Colonic mucosa (tissue), 4 donors: ENCODE measurements at regions not wholly inside any gene's neighbourhood (a gene's known extent, or its start where the extent isn't known, plus 50 kb on each side); places are given as distances from the start of the nearest gene placed in this dataset.

Source experiments
- DNase-seq: peaks from one replicate; pipeline ENCODE4 v3.0.0-alpha.2; 2020
- H3K27ac ChIP-seq: fragments of 200-600 bp; one replicate; pipeline ENCODE4 v1.8.0; 2021
- H3K27me3 ChIP-seq: fragments of 200-600 bp; one replicate; pipeline ENCODE4 v1.8.0; 2021
- H3K36me3 ChIP-seq: fragments of 200-600 bp; one replicate; pipeline ENCODE4 v1.8.0; 2021
- H3K4me1 ChIP-seq: fragments of 200-600 bp; one replicate; pipeline ENCODE4 v1.8.0; 2021; ENCODE audit warnings: mild to moderate bottlenecking
- H3K4me3 ChIP-seq: fragments of 200-600 bp; one replicate; pipeline ENCODE4 v1.8.0; 2021
- H3K9ac ChIP-seq, 2 donors: one replicate each; pipeline ENCODE4 v1.7.0; 2013; ENCODE audit warnings: control low read depth in 2 of 2, low read depth in 2 of 2, low read length in 2 of 2
- H3K9me3 ChIP-seq: fragments of 200-600 bp; one replicate; pipeline ENCODE4 v1.8.0; 2021
- CTCF ChIP-seq: fragments of 200-600 bp; IDR thresholded peaks from one replicate; pipeline ENCODE4 v1.8.0; 2022; ENCODE audit warnings: antibody characterized with exemption, mild to moderate bottlenecking
- intact Hi-C: fragments of 100-400 bp; cut with DNase I; formaldehyde crosslinking; loops from one replicate; pipeline ENCODE4 v1.14.1; 2022
- donor health status: healthy.
- donor health status: DM: no; HTN: no; CAD: no.
- donor health status: DM: no; HTN: no; CAD: no.

DNA sequence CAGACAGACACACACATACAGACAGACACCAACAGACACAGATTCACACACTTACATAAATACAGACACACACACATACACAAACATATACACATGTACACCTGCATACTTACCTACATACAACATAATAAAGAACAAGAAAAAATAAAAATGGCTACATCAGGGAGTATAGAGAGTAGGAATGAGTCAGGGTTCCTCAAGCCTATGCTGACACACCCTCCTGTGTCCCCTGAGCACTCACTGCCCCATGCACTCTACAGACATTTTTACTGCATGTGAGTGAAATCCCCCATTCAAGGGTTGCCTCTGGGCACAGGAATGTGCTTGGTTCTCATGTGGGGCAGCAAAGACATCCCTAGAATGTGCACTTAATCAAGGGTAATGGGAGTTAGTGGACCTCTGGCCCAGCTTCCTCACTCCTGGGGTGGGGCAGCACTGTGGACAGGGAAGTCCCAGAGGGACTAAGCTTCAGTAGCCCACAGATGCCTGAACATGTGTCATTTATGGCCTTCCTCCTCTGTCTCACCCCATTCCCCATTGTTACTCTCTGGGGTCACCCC is 185.9 kb upstream of the FOXA2 start:
- H3K9me3 ChIP-seq = no peaks in the 10 kb centered on the region
- intact Hi-C loops = no loop called here
- no peak overlapping the region for H3K4me3 ChIP-seq
- no peaks in the 10 kb centered on the region for H3K27me3 ChIP-seq
- DNase-seq = no peak
- peaks cover 4% of the 10 kb centered on the region for H3K4me1 ChIP-seq
- H3K9ac ChIP-seq = no peak overlapping the region
- no peak for TF ChIP-seq CTCF
- H3K27ac ChIP-seq = no peak overlapping the region
- H3K36me3 ChIP-seq = no peaks in the 10 kb centered on the region

GRCh38 chr20:22771706-22772105 is 187.3 kb upstream of the FOXA2 start:
- no peak for TF ChIP-seq CTCF
- Histone ChIP-seq H3K9ac (no peak overlapping the region), H3K4me3 (no peak overlapping the region), H3K27me3 (no peaks in the 10 kb centered on the region), H3K27ac (no peak overlapping the region), H3K36me3 (no peaks in the 10 kb centered on the region), H3K9me3 (no peaks in the 10 kb centered on the region), H3K4me1 (peaks cover 4% of the 10 kb centered on the region)
- intact Hi-C loops = no loop called here
- no peak for DNase-seq

- Histone ChIP-seq H3K27me3 (no peaks in the 10 kb centered on the region), H3K9me3 (no peaks in the 10 kb centered on the region), H3K4me1 (peaks cover 4% of the 10 kb centered on the region), H3K9ac (no peak overlapping the region), H3K27ac (no peak overlapping the region), H3K36me3 (no peaks in the 10 kb centered on the region), H3K4me3 (no peak overlapping the region)
- intact Hi-C loops = no loop called here
- DNase-seq = no peak
- TF ChIP-seq CTCF = no peak
Observed at GRCh38 chr20:22773344-22773743, 189.0 kb upstream of the FOXA2 start.

- Histone ChIP-seq H3K4me3 (no peak overlapping the region), H3K36me3 (no peaks in the 10 kb centered on the region), H3K4me1 (peaks cover 4% of the 10 kb centered on the region), H3K27ac (no peak overlapping the region), H3K9me3 (no peaks in the 10 kb centered on the region), H3K27me3 (no peaks in the 10 kb centered on the region), H3K9ac (no peak overlapping the region)
- intact Hi-C loops = no loop called here
- no peak for DNase-seq
- TF ChIP-seq CTCF = no peak
Observed at GRCh38 chr20:22775256-22775655, 190.9 kb upstream of the FOXA2 start.

DNA sequence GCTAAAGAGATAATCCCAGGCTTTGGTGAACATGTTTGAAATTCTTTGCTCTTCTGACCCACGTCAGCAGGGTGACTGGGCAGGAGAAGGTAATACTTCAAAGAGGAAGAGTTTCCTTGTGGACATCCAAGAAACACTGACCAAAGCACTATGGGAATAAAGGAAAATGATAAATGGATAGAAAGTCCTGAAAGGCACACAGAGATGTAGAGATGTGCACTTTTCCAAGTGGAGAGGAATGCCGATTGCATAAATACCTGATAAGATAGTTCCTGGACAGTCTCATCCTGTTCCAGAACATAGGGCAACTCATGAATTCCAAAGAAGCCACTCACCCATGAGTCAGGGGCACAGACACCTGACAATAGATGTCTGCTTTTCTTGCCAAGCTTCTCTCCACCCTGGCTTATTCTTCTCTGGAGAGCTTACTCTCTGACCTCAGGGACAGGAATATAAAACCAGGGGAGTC is 191.3 kb upstream of the FOXA2 start:
- Histone ChIP-seq H3K27me3 (no peaks in the 10 kb centered on the region), H3K4me3 (no peak overlapping the region), H3K27ac (no peak overlapping the region), H3K4me1 (peaks cover 4% of the 10 kb centered on the region), H3K36me3 (no peaks in the 10 kb centered on the region), H3K9ac (no peak overlapping the region), H3K9me3 (no peaks in the 10 kb centered on the region)
- intact Hi-C loops = no loop called here
- no peak for DNase-seq
- no peak for TF ChIP-seq CTCF

- peaks cover 4% of the 10 kb centered on the region for H3K4me1 ChIP-seq
- no peaks in the 10 kb centered on the region for H3K36me3 ChIP-seq
- H3K9me3 ChIP-seq = no peaks in the 10 kb centered on the region
- H3K27me3 ChIP-seq = no peaks in the 10 kb centered on the region
- no peak for DNase-seq
- no peak for TF ChIP-seq CTCF
- no peak overlapping the region for H3K9ac ChIP-seq
- H3K27ac ChIP-seq = no peak overlapping the region
- intact Hi-C loops = no loop called here
- H3K4me3 ChIP-seq = no peak overlapping the region
Observed at GRCh38 chr20:22776369-22776768, 192.0 kb upstream of the FOXA2 start.
